ENCODE measurements at regions not wholly inside any gene's neighbourhood (a gene's known extent, or its start where the extent isn't known, plus 50 kb on each side); places are given as distances from the start of the nearest gene placed in this dataset.

- H3K27me3 ChIP-seq = no peaks in the 10 kb centered on the region
- H3K9me2 ChIP-seq (replicated peaks; ENCODE audit: insufficient read depth) = no peaks in the 10 kb centered on the region
- peak overlapping the region; percentile 55 for H3K4me2 ChIP-seq
- H3K4me1 ChIP-seq (ENCODE audit: insufficient read depth) = peaks cover 14% of the 10 kb centered on the region
- H3K79me2 ChIP-seq = no peaks in the 10 kb centered on the region
- peak; percentile 45 for DNase-seq (ENCODE audit: low spot score)
- no peaks in the 10 kb centered on the region for H3K36me3 ChIP-seq (replicated peaks; ENCODE audit: insufficient read depth, low read depth)
- H3K9me3 ChIP-seq (ENCODE audit: low read depth) = no peaks in the 10 kb centered on the region
- H4K20me1 ChIP-seq (ENCODE audit: insufficient read depth, poor library complexity, severe bottlenecking) = no peaks in the 10 kb centered on the region
- no peak overlapping the region for H3K4me3 ChIP-seq
- H2AFZ ChIP-seq = no peak overlapping the region
- 13% methylated on average over 3 of the region's 3 CpGs for WGBS (ENCODE audit: low lambda C conversion rate, missing lambda C conversion rate)
- no peak for TF ChIP-seq EZH2 (IDR thresholded peaks at IDR 0.05; ENCODE audit: borderline replicate concordance)
- no peak for TF ChIP-seq EZH2phosphoT487 (IDR thresholded peaks at IDR 0.05; ENCODE audit: low read depth, severe bottlenecking, unreplicated experiment)
- no peak for TF ChIP-seq CTCF (IDR thresholded peaks at IDR 0.05; ENCODE audit: poor library complexity)
- peak overlapping the region; percentile 57 for H3K27ac ChIP-seq
Observed at GRCh38 chr13:90717451-90717936, 630.0 kb upstream of the MIR17HG start.

GRCh38 chr13:90719461-90719860, 628.0 kb upstream of the MIR17HG start:
- H3K27ac ChIP-seq = no peak overlapping the region
- no peak overlapping the region for H3K4me2 ChIP-seq
- H3K9me2 ChIP-seq (replicated peaks; ENCODE audit: insufficient read depth) = no peaks in the 10 kb centered on the region
- 87% methylated on average over 3 of the region's 3 CpGs for WGBS (ENCODE audit: low lambda C conversion rate, missing lambda C conversion rate)
- no peaks in the 10 kb centered on the region for H3K27me3 ChIP-seq
- no peak overlapping the region for H2AFZ ChIP-seq
- H3K4me3 ChIP-seq = no peak overlapping the region
- H4K20me1 ChIP-seq (ENCODE audit: insufficient read depth, poor library complexity, severe bottlenecking) = no peaks in the 10 kb centered on the region
- DNase-seq (ENCODE audit: low spot score) = no peak
- TF ChIP-seq CTCF (IDR thresholded peaks at IDR 0.05; ENCODE audit: poor library complexity) = no peak
- TF ChIP-seq EZH2 (IDR thresholded peaks at IDR 0.05; ENCODE audit: borderline replicate concordance) = no peak
- no peak for TF ChIP-seq EZH2phosphoT487 (IDR thresholded peaks at IDR 0.05; ENCODE audit: low read depth, severe bottlenecking, unreplicated experiment)
- peaks cover 14% of the 10 kb centered on the region for H3K4me1 ChIP-seq (ENCODE audit: insufficient read depth)
- H3K79me2 ChIP-seq = no peaks in the 10 kb centered on the region
- no peaks in the 10 kb centered on the region for H3K9me3 ChIP-seq (ENCODE audit: low read depth)
- H3K36me3 ChIP-seq (replicated peaks; ENCODE audit: insufficient read depth, low read depth) = no peaks in the 10 kb centered on the region

GRCh38 chr13:90721937-90722336, 625.5 kb upstream of the MIR17HG start:
- Histone ChIP-seq H3K9me3 (ENCODE audit: low read depth) (no peaks in the 10 kb centered on the region), H3K4me1 (ENCODE audit: insufficient read depth) (peaks cover 10% of the 10 kb centered on the region), H3K27me3 (no peaks in the 10 kb centered on the region), H2AFZ (no peak overlapping the region), H3K27ac (no peak overlapping the region), H3K4me3 (no peak overlapping the region), H3K4me2 (no peak overlapping the region), H4K20me1 (ENCODE audit: insufficient read depth, poor library complexity, severe bottlenecking) (no peaks in the 10 kb centered on the region), H3K79me2 (no peaks in the 10 kb centered on the region), H3K9me2 (replicated peaks; ENCODE audit: insufficient read depth) (no peaks in the 10 kb centered on the region), H3K36me3 (replicated peaks; ENCODE audit: insufficient read depth, low read depth) (no peaks in the 10 kb centered on the region)
- DNase-seq (ENCODE audit: low spot score) = no peak
- no peak for TF ChIP-seq CTCF (IDR thresholded peaks at IDR 0.05; ENCODE audit: poor library complexity)
- no peak for TF ChIP-seq EZH2phosphoT487 (IDR thresholded peaks at IDR 0.05; ENCODE audit: low read depth, severe bottlenecking, unreplicated experiment)
- TF ChIP-seq EZH2 (IDR thresholded peaks at IDR 0.05; ENCODE audit: borderline replicate concordance) = no peak
- WGBS (ENCODE audit: low lambda C conversion rate, missing lambda C conversion rate) = 82% methylated on average over 3 of the region's 3 CpGs

GRCh38 chr13:90723381-90723780, 624.1 kb upstream of the MIR17HG start:
- Histone ChIP-seq H3K4me3 (no peak overlapping the region), H2AFZ (no peak overlapping the region), H4K20me1 (ENCODE audit: insufficient read depth, poor library complexity, severe bottlenecking) (no peaks in the 10 kb centered on the region), H3K9me2 (replicated peaks; ENCODE audit: insufficient read depth) (no peaks in the 10 kb centered on the region), H3K36me3 (replicated peaks; ENCODE audit: insufficient read depth, low read depth) (no peaks in the 10 kb centered on the region), H3K27me3 (no peaks in the 10 kb centered on the region), H3K9me3 (ENCODE audit: low read depth) (no peaks in the 10 kb centered on the region), H3K4me1 (ENCODE audit: insufficient read depth) (no peaks in the 10 kb centered on the region), H3K27ac (no peak overlapping the region), H3K4me2 (no peak overlapping the region), H3K79me2 (no peaks in the 10 kb centered on the region)
- TF ChIP-seq CTCF (IDR thresholded peaks at IDR 0.05; ENCODE audit: poor library complexity) (no peak), EZH2 (IDR thresholded peaks at IDR 0.05; ENCODE audit: borderline replicate concordance) (no peak), EZH2phosphoT487 (IDR thresholded peaks at IDR 0.05; ENCODE audit: low read depth, severe bottlenecking, unreplicated experiment) (no peak)
- WGBS (ENCODE audit: low lambda C conversion rate, missing lambda C conversion rate) = 94% methylated on average over 1 of the region's 1 CpG
- no peak for DNase-seq (ENCODE audit: low spot score)
